ENCODE measurements at regions not wholly inside any gene's neighbourhood (a gene's known extent, or its start where the extent isn't known, plus 50 kb on each side); places are given as distances from the start of the nearest gene placed in this dataset.

DNA sequence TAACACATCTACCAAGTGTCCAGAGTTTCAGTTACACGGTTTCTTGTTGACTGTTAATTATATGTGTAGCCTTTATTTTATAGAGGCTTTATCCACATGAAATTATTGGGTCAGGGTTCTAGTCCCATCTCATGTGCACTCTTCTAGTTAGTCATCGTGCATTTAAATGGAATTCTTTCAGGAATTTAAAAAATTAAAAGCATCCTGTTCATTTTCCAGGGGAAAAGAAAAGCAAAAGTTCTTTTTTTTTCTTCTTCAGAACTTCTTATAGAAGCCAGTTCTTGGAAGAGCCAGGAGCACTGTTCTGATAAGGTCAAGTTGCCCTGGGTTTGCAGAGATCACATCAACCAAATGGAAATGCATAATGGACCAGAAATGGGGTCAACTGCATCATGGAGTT, 324.7 kb downstream of the INHBA start:
- no peak overlapping the region for H3K27ac Mint-ChIP-seq
- no peak overlapping the region for H3K4me3 Mint-ChIP-seq
- no peaks in the 10 kb centered on the region for H3K4me1 Mint-ChIP-seq
- no peaks in the 10 kb centered on the region for H3K36me3 Mint-ChIP-seq (ENCODE audit: low read depth)
- ATAC-seq (replicated peaks) = no peak
- H3K9me3 Mint-ChIP-seq = peaks cover 11% of the 10 kb centered on the region
- no peaks in the 10 kb centered on the region for H3K27me3 Mint-ChIP-seq

DNA sequence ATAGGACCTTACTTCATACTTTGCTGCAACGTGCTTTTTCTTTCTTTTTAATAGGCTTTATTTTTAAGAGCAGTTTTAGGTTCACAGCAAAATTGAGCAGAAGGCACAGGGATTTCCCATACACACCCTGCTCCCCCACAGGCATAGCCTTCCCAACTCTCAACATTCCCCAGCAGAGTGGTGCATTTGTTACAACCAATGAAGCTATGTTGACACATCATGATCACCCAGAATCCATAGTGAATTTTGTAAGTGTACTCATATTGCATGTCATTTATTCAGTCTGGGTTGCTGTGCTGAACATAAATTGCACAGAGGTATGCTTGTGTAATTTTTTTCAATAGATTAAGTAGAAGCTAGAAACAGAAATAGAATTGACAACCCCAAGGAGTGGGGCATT, 327.3 kb downstream of the INHBA start:
- Mint-ChIP-seq H3K27ac (no peak overlapping the region), H3K4me3 (no peak overlapping the region), H3K27me3 (no peaks in the 10 kb centered on the region), H3K4me1 (no peaks in the 10 kb centered on the region), H3K9me3 (peaks cover 11% of the 10 kb centered on the region), H3K36me3 (ENCODE audit: low read depth) (no peaks in the 10 kb centered on the region)
- ATAC-seq (replicated peaks) = no peak

- no peaks in the 10 kb centered on the region for H3K36me3 Mint-ChIP-seq (ENCODE audit: low read depth)
- ATAC-seq (replicated peaks) = no peak
- H3K9me3 Mint-ChIP-seq = peaks cover 7% of the 10 kb centered on the region
- no peaks in the 10 kb centered on the region for H3K27me3 Mint-ChIP-seq
- no peaks in the 10 kb centered on the region for H3K4me1 Mint-ChIP-seq
- H3K27ac Mint-ChIP-seq = no peak overlapping the region
- H3K4me3 Mint-ChIP-seq = no peak overlapping the region
Measured at GRCh38 chr7:41374150-41374848, 328.6 kb downstream of the INHBA start.

GRCh38 chr7:41367967-41368882, 334.7 kb downstream of the INHBA start:
- Mint-ChIP-seq H3K9me3 (peaks cover 17% of the 10 kb centered on the region), H3K27ac (no peak overlapping the region), H3K36me3 (ENCODE audit: low read depth) (no peaks in the 10 kb centered on the region), H3K4me1 (no peaks in the 10 kb centered on the region), H3K4me3 (no peak overlapping the region), H3K27me3 (no peaks in the 10 kb centered on the region)
- no peak for ATAC-seq (replicated peaks)

- ATAC-seq (replicated peaks) = no peak
- H3K27ac Mint-ChIP-seq = no peak overlapping the region
- peaks cover 4% of the 10 kb centered on the region for H3K9me3 Mint-ChIP-seq
- H3K36me3 Mint-ChIP-seq (ENCODE audit: low read depth) = no peaks in the 10 kb centered on the region
- H3K27me3 Mint-ChIP-seq = no peaks in the 10 kb centered on the region
- no peak overlapping the region for H3K4me3 Mint-ChIP-seq
- no peaks in the 10 kb centered on the region for H3K4me1 Mint-ChIP-seq
Measured at GRCh38 chr7:41351091-41351490, 351.8 kb downstream of the INHBA start.

- H3K27me3 Mint-ChIP-seq = no peaks in the 10 kb centered on the region
- H3K36me3 Mint-ChIP-seq (ENCODE audit: low read depth) = no peaks in the 10 kb centered on the region
- H3K9me3 Mint-ChIP-seq = peaks cover 10% of the 10 kb centered on the region
- H3K27ac Mint-ChIP-seq = no peak overlapping the region
- no peaks in the 10 kb centered on the region for H3K4me1 Mint-ChIP-seq
- no peak for ATAC-seq (replicated peaks)
- no peak overlapping the region for H3K4me3 Mint-ChIP-seq
Measured at GRCh38 chr7:41346878-41347277, 356.0 kb downstream of the INHBA start.

GRCh38 chr7:41339913-41340676, 362.8 kb downstream of the INHBA start:
- no peaks in the 10 kb centered on the region for H3K4me1 Mint-ChIP-seq
- no peak overlapping the region for H3K27ac Mint-ChIP-seq
- H3K4me3 Mint-ChIP-seq = no peak overlapping the region
- no peaks in the 10 kb centered on the region for H3K36me3 Mint-ChIP-seq (ENCODE audit: low read depth)
- H3K27me3 Mint-ChIP-seq = no peaks in the 10 kb centered on the region
- H3K9me3 Mint-ChIP-seq = peaks cover 10% of the 10 kb centered on the region
- ATAC-seq (replicated peaks) = no peak

DNA sequence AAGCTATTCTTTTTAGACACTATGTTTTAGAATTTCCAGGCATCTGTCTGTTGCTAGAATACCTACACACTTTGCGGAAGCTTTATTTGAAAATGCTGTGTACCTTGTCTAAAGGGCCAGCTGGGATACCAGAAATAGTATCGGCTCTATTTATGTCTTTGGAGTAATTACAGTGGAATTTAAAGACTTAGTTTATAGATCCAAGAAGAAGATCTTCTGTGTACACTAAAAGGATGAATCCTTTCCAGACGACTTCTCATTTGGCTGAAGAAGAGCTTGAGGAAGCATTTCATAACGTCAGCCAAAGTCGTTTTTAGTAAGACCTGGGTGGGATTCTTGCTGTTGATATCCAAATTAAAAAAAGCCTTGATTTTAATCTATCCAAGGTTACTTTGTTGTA, 365.9 kb downstream of the INHBA start:
- no peak for ATAC-seq (replicated peaks)
- Mint-ChIP-seq H3K36me3 (ENCODE audit: low read depth) (no peaks in the 10 kb centered on the region), H3K27ac (no peak overlapping the region), H3K4me1 (no peaks in the 10 kb centered on the region), H3K4me3 (no peak overlapping the region), H3K27me3 (no peaks in the 10 kb centered on the region), H3K9me3 (no peaks in the 10 kb centered on the region)

- ATAC-seq (replicated peaks) = no peak
- Mint-ChIP-seq H3K4me3 (no peak overlapping the region), H3K36me3 (ENCODE audit: low read depth) (no peaks in the 10 kb centered on the region), H3K27me3 (no peaks in the 10 kb centered on the region), H3K9me3 (no peaks in the 10 kb centered on the region), H3K27ac (no peak overlapping the region), H3K4me1 (no peaks in the 10 kb centered on the region)
Measured at GRCh38 chr7:41336455-41336952, 366.4 kb downstream of the INHBA start.

DNA sequence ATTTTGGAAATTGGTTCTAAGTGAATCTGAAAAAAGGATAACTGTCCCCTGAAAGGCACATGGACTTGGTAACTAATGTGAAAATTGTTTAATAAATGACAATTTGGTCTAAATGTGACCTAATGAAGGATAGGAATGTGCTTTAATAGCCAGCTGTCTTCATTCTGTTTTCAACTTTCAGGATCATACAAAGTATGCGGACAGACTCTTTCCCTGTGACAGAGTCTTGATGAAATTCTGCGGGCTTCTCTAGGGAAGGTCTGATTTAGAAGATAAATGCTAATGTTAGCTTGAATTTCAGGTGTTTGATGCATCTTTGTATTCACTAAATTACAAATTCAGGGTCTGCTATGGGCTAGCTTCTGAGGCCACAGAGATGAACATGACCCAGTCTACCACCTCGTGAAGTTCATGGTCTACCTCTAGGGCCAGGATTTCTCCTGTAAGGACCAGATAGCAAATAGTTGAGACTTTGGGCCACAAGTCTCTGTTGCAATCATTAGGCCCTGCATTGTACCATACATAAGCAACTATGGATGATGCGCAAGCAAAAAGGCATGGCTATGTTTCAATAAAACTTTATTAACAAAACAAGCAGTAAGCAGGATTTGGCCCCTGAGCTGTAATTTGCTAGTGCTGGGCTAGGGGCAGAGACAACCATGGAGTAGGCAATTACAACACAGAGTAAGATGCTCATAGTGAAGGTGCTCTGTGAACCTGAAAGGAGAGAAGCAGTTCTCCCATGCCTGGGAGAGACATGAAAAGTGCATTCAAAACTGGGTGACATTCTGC, 368.6 kb downstream of the INHBA start:
- Mint-ChIP-seq H3K9me3 (peaks cover 6% of the 10 kb centered on the region), H3K4me3 (no peak overlapping the region), H3K36me3 (ENCODE audit: low read depth) (no peaks in the 10 kb centered on the region), H3K27me3 (no peaks in the 10 kb centered on the region), H3K27ac (no peak overlapping the region), H3K4me1 (no peaks in the 10 kb centered on the region)
- ATAC-seq (replicated peaks) = no peak

DNA sequence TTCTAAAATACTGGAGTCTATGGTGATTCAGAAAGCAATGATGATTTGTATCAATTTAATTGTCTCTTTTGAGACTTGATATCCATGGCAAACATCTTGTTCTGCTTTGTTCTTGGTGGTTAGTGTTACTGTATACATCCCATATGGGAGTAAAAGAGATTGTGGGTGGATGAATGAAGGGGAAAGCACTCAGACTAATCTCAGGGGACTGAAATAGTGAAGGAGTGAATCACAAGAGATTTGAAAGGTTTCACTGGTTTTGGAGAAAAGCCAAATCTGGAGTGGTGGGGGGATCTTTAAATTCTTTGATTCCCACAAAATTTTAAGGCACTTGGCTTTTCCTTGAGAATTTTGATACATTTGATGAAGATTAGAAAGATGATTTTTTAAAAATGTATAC, 369.4 kb downstream of the INHBA start:
- ATAC-seq (replicated peaks) = no peak
- peaks cover 6% of the 10 kb centered on the region for H3K9me3 Mint-ChIP-seq
- H3K4me1 Mint-ChIP-seq = no peaks in the 10 kb centered on the region
- H3K27me3 Mint-ChIP-seq = no peaks in the 10 kb centered on the region
- H3K36me3 Mint-ChIP-seq (ENCODE audit: low read depth) = no peaks in the 10 kb centered on the region
- no peak overlapping the region for H3K27ac Mint-ChIP-seq
- H3K4me3 Mint-ChIP-seq = no peak overlapping the region

DNA sequence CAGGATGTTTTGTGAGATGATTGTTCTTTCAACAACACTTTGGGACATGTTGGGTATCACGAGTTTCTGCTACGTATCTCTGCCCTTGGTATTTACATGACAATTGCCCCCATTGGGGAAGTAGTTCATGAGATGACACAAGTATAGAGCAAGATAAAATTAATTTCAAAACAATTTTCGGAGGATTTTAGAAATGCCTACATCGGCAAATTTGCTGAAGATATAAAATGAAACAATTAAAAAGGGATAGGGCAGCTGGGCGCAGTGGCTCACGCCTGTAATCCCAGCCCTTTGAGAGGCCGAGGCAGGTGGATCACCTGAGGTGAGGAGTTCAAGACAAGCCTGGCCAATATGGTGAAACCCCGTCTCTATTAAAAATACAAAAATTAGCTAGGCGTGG, 371.7 kb downstream of the INHBA start:
- H3K4me1 Mint-ChIP-seq = no peaks in the 10 kb centered on the region
- H3K27ac Mint-ChIP-seq = no peak overlapping the region
- no peak for ATAC-seq (replicated peaks)
- no peak overlapping the region for H3K4me3 Mint-ChIP-seq
- no peaks in the 10 kb centered on the region for H3K36me3 Mint-ChIP-seq (ENCODE audit: low read depth)
- peaks cover 6% of the 10 kb centered on the region for H3K9me3 Mint-ChIP-seq
- no peaks in the 10 kb centered on the region for H3K27me3 Mint-ChIP-seq

- no peak overlapping the region for H3K4me3 Mint-ChIP-seq
Measured at GRCh38 chr7:41328544-41328943, 374.3 kb downstream of the INHBA start.

GRCh38 chr7:41328131-41328530, 374.8 kb downstream of the INHBA start:
- Mint-ChIP-seq H3K4me3 (no peak overlapping the region), H3K27me3 (no peaks in the 10 kb centered on the region), H3K9me3 (peaks cover 6% of the 10 kb centered on the region), H3K36me3 (ENCODE audit: low read depth) (no peaks in the 10 kb centered on the region), H3K4me1 (no peaks in the 10 kb centered on the region), H3K27ac (no peak overlapping the region)
- ATAC-seq (replicated peaks) = no peak

More at GRCh38 chr7:41328544-41328943, 374.3 kb downstream of the INHBA start:
- no peaks in the 10 kb centered on the region for H3K4me1 Mint-ChIP-seq
- no peaks in the 10 kb centered on the region for H3K27me3 Mint-ChIP-seq
- no peak for ATAC-seq (replicated peaks)
- H3K27ac Mint-ChIP-seq = no peak overlapping the region
- H3K36me3 Mint-ChIP-seq (ENCODE audit: low read depth) = no peaks in the 10 kb centered on the region
- H3K9me3 Mint-ChIP-seq = peaks cover 6% of the 10 kb centered on the region
